ENCODE measurements at regions not wholly inside any gene's neighbourhood (a gene's known extent, or its start where the extent isn't known, plus 50 kb on each side); places are given as distances from the start of the nearest gene placed in this dataset.

GRCh38 chr6:19731282-19731681 lies 105.9 kb upstream of the ID4 start:
- FAIRE-seq = no peak
- DNase-seq (ENCODE audit: insufficient read length, low spot score) = no peak
- no peak for TF ChIP-seq POU2F2 (IDR thresholded peaks at IDR 0.05; ENCODE audit: low read depth, low read length)
- TF ChIP-seq PAX5 (IDR thresholded peaks at IDR 0.05; ENCODE audit: insufficient read depth, low read length, severe bottlenecking) = no peak
- no peak for TF ChIP-seq SPI1 (IDR thresholded peaks at IDR 0.05; ENCODE audit: low read depth, low read length)
- no peak for TF ChIP-seq TAF1 (IDR thresholded peaks at IDR 0.05; ENCODE audit: low read depth, low read length)
- no peak for TF ChIP-seq POLR2A (IDR thresholded peaks at IDR 0.05; ENCODE audit: low read depth, low read length)
- TF ChIP-seq POLR2AphosphoS5 (IDR thresholded peaks at IDR 0.05; ENCODE audit: low read depth, low read length) = no peak

- FAIRE-seq = no peak
- DNase-seq (ENCODE audit: insufficient read length, low spot score) = no peak
- no peak for TF ChIP-seq POLR2A (IDR thresholded peaks at IDR 0.05; ENCODE audit: low read depth, low read length)
Measured at GRCh38 chr6:19734061-19734460, 103.1 kb upstream of the ID4 start.

DNA sequence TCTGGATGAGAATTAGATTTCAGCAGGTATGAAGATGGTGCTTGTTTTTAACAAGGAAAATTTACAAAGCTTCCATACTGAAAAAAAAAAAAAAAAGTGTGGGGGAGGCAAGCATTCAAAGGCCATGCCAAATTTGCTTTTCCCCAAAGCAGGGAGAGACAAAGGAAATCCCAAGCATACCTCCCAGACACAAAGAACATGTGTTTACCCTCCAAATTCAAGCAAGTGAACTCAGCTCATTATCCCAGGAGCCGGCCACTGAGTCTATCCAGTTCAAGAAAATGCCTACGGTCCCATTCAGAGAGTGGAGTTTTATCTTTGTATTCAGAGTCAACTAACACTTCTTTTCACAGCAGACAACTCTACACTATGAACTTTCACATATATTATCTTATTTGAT lies 102.7 kb upstream of the ID4 start:
- no peak for TF ChIP-seq SPI1 (IDR thresholded peaks at IDR 0.05; ENCODE audit: low read depth, low read length)
- TF ChIP-seq POLR2A (IDR thresholded peaks at IDR 0.05; ENCODE audit: low read depth, low read length) = no peak
- no peak for TF ChIP-seq POU2F2 (IDR thresholded peaks at IDR 0.05; ENCODE audit: low read depth, low read length)
- no peak for TF ChIP-seq TAF1 (IDR thresholded peaks at IDR 0.05; ENCODE audit: low read depth, low read length)
- no peak for TF ChIP-seq PAX5 (IDR thresholded peaks at IDR 0.05; ENCODE audit: insufficient read depth, low read length, severe bottlenecking)
- TF ChIP-seq POLR2AphosphoS5 (IDR thresholded peaks at IDR 0.05; ENCODE audit: low read depth, low read length) = no peak
- FAIRE-seq = no peak
- DNase-seq (ENCODE audit: insufficient read length, low spot score) = no peak

- DNase-seq (ENCODE audit: insufficient read length, low spot score) = no peak
- FAIRE-seq = no peak
- TF ChIP-seq POLR2A (IDR thresholded peaks at IDR 0.05; ENCODE audit: low read depth, low read length) = no peak
- no peak for TF ChIP-seq PAX5 (IDR thresholded peaks at IDR 0.05; ENCODE audit: insufficient read depth, low read length, severe bottlenecking)
- no peak for TF ChIP-seq POLR2AphosphoS5 (IDR thresholded peaks at IDR 0.05; ENCODE audit: low read depth, low read length)
- no peak for TF ChIP-seq POU2F2 (IDR thresholded peaks at IDR 0.05; ENCODE audit: low read depth, low read length)
- TF ChIP-seq TAF1 (IDR thresholded peaks at IDR 0.05; ENCODE audit: low read depth, low read length) = no peak
- no peak for TF ChIP-seq SPI1 (IDR thresholded peaks at IDR 0.05; ENCODE audit: low read depth, low read length)
Measured at GRCh38 chr6:19736066-19736465, 101.1 kb upstream of the ID4 start.

DNA sequence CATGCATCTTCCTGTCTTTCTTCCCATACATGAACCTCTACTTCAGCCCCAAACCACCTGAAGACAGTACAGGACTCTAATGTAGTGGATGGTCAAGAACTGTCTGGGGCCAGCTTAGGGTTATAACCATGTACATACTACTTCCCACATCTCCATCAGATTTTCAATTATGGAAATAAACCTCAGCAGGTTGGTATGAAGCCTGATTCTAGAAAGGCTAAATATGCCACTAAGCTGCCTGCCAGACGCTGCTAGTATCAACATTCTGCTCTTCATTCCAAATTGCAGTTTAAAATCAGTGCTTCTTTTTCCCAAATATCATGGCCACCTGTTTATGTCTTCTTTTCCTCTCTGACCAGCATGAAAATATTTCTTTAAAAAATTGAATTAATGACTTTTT lies 99.2 kb upstream of the ID4 start:
- FAIRE-seq (no peak), DNase-seq (ENCODE audit: insufficient read length, low spot score) (no peak)
- TF ChIP-seq POLR2A (IDR thresholded peaks at IDR 0.05; ENCODE audit: low read depth, low read length) = no peak
- no peak for TF ChIP-seq SPI1 (IDR thresholded peaks at IDR 0.05; ENCODE audit: low read depth, low read length)
- no peak for TF ChIP-seq POLR2AphosphoS5 (IDR thresholded peaks at IDR 0.05; ENCODE audit: low read depth, low read length)
- no peak for TF ChIP-seq PAX5 (IDR thresholded peaks at IDR 0.05; ENCODE audit: insufficient read depth, low read length, severe bottlenecking)
- no peak for TF ChIP-seq TAF1 (IDR thresholded peaks at IDR 0.05; ENCODE audit: low read depth, low read length)
- TF ChIP-seq POU2F2 (IDR thresholded peaks at IDR 0.05; ENCODE audit: low read depth, low read length) = no peak

- no peak for DNase-seq (ENCODE audit: insufficient read length, low spot score)
- FAIRE-seq = no peak
- TF ChIP-seq SPI1 (IDR thresholded peaks at IDR 0.05; ENCODE audit: low read depth, low read length) = no peak
- no peak for TF ChIP-seq POU2F2 (IDR thresholded peaks at IDR 0.05; ENCODE audit: low read depth, low read length)
- TF ChIP-seq POLR2AphosphoS5 (IDR thresholded peaks at IDR 0.05; ENCODE audit: low read depth, low read length) = no peak
- no peak for TF ChIP-seq TAF1 (IDR thresholded peaks at IDR 0.05; ENCODE audit: low read depth, low read length)
- no peak for TF ChIP-seq POLR2A (IDR thresholded peaks at IDR 0.05; ENCODE audit: low read depth, low read length)
- no peak for TF ChIP-seq PAX5 (IDR thresholded peaks at IDR 0.05; ENCODE audit: insufficient read depth, low read length, severe bottlenecking)
Measured at GRCh38 chr6:19749722-19750121, 87.4 kb upstream of the ID4 start.

DNA sequence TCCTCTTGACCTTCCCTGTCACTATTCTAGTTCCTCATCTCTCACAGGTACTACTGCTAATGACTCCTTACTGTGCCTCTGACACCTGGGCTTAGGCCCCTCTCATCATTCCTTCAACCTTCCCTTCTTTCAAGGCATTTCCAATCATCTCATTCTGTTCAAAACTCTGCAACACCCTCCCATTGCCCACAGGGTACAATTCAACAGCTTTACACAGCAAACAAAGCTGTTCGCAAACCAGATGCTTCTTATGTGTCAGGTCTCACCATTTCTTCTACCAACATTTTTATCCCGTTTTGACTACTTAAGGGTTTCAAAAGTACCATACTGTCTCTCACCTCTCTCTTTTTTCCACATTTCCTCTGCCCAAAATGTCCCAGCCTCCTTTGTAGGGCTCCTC lies 84.4 kb upstream of the ID4 start:
- TF ChIP-seq PAX5 (IDR thresholded peaks at IDR 0.05; ENCODE audit: insufficient read depth, low read length, severe bottlenecking) = no peak
- FAIRE-seq (no peak), DNase-seq (ENCODE audit: insufficient read length, low spot score) (no peak)

DNA sequence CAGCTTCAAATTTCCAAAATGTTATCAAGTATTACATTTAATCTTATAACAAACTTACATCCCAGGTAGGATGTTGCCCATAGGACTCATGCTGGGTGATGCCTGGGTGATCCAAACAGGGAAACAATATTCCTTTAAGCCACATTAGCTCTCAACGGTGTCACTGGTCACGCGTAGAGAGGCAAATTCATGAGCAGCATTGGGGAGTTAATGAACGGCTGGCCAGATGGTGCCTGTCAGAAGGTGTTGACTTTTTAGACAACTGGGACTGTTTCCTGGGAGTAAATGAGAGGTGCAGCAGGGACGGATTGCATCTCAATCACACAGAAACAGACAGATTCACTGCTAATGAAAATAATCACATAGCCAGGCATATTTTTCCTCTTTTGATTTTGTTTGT lies 83.3 kb upstream of the ID4 start:
- DNase-seq (ENCODE audit: insufficient read length, low spot score) (no peak), FAIRE-seq (no peak)
- TF ChIP-seq PAX5 (IDR thresholded peaks at IDR 0.05; ENCODE audit: insufficient read depth, low read length, severe bottlenecking) (no peak), SPI1 (IDR thresholded peaks at IDR 0.05; ENCODE audit: low read depth, low read length) (no peak), POLR2AphosphoS5 (IDR thresholded peaks at IDR 0.05; ENCODE audit: low read depth, low read length) (no peak), TAF1 (IDR thresholded peaks at IDR 0.05; ENCODE audit: low read depth, low read length) (no peak), POU2F2 (IDR thresholded peaks at IDR 0.05; ENCODE audit: low read depth, low read length) (no peak), POLR2A (IDR thresholded peaks at IDR 0.05; ENCODE audit: low read depth, low read length) (no peak)

GRCh38 chr6:19754686-19755085 lies 82.5 kb upstream of the ID4 start:
- no peak for DNase-seq (ENCODE audit: insufficient read length, low spot score)
- TF ChIP-seq POLR2A (IDR thresholded peaks at IDR 0.05; ENCODE audit: low read depth, low read length) (no peak), POU2F2 (IDR thresholded peaks at IDR 0.05; ENCODE audit: low read depth, low read length) (no peak), SPI1 (IDR thresholded peaks at IDR 0.05; ENCODE audit: low read depth, low read length) (no peak), POLR2AphosphoS5 (IDR thresholded peaks at IDR 0.05; ENCODE audit: low read depth, low read length) (no peak), PAX5 (IDR thresholded peaks at IDR 0.05; ENCODE audit: insufficient read depth, low read length, severe bottlenecking) (no peak), TAF1 (IDR thresholded peaks at IDR 0.05; ENCODE audit: low read depth, low read length) (no peak)
- FAIRE-seq = no peak

GRCh38 chr6:19755181-19755580 lies 82.0 kb upstream of the ID4 start:
- no peak for FAIRE-seq
- no peak for DNase-seq (ENCODE audit: insufficient read length, low spot score)
- TF ChIP-seq SPI1 (IDR thresholded peaks at IDR 0.05; ENCODE audit: low read depth, low read length) (no peak), POLR2AphosphoS5 (IDR thresholded peaks at IDR 0.05; ENCODE audit: low read depth, low read length) (no peak), TAF1 (IDR thresholded peaks at IDR 0.05; ENCODE audit: low read depth, low read length) (no peak), PAX5 (IDR thresholded peaks at IDR 0.05; ENCODE audit: insufficient read depth, low read length, severe bottlenecking) (no peak), POU2F2 (IDR thresholded peaks at IDR 0.05; ENCODE audit: low read depth, low read length) (no peak)

DNA sequence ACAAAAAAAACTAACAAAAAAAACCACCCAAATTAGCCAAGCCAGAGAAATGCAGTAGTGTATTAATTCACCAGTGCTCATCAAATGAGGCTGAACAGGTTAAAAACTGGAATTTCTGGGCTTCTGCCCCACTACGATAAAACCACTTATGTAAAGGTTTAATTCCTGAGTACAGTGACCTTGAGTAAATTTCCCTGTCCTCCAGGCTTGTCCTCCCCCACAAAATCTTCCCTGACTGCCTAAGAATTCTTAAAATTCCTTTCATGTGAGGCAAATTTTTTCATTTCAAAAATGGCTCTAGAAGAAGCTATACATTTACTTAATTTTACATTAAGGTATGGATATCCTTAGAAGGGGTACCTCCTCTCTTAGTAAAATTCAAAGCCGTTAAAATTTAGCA lies 80.1 kb upstream of the ID4 start:
- FAIRE-seq = no peak
- TF ChIP-seq POLR2A (IDR thresholded peaks at IDR 0.05; ENCODE audit: low read depth, low read length) (no peak), TAF1 (IDR thresholded peaks at IDR 0.05; ENCODE audit: low read depth, low read length) (no peak), PAX5 (IDR thresholded peaks at IDR 0.05; ENCODE audit: insufficient read depth, low read length, severe bottlenecking) (no peak), POLR2AphosphoS5 (IDR thresholded peaks at IDR 0.05; ENCODE audit: low read depth, low read length) (no peak), SPI1 (IDR thresholded peaks at IDR 0.05; ENCODE audit: low read depth, low read length) (no peak), POU2F2 (IDR thresholded peaks at IDR 0.05; ENCODE audit: low read depth, low read length) (no peak)
- no peak for DNase-seq (ENCODE audit: insufficient read length, low spot score)
